Stimulated activated CD4-positive, alpha-beta T cell treated with anti-CD3 and anti-CD28 coated beads, TNF-alpha, amount 100 ng/mL, for 4 hours (primary cell): ENCODE measurements at regions not wholly inside any gene's neighbourhood (a gene's known extent, or its start where the extent isn't known, plus 50 kb on each side); places are given as distances from the start of the nearest gene placed in this dataset.

ENCODE experiments used
- DNase-seq, 3 experiments: peaks; one replicate each; pipeline ENCODE4 v3.0.0-alpha.2; 2020; ENCODE audit warnings: low read depth in 3 of 3

GRCh38 chr10:124287791-124288190, 130.9 kb downstream of the OAT start:
- no peak for DNase-seq

GRCh38 chr10:124287071-124287685, 131.5 kb downstream of the OAT start:
- no peak for DNase-seq

GRCh38 chr10:124286621-124287020, 132.1 kb downstream of the OAT start:
- no peak for DNase-seq

- no peak for DNase-seq
These were observed 132.9 kb downstream of the OAT start for GRCh38 chr10:124285587-124286527.

- no peak for DNase-seq
These were observed 134.8 kb downstream of the OAT start for GRCh38 chr10:124283949-124284250.

- DNase-seq: no peak
These were observed 135.3 kb downstream of the OAT start for GRCh38 chr10:124283215-124283948.

GRCh38 chr10:124282326-124282725, 136.4 kb downstream of the OAT start:
- no peak for DNase-seq

GRCh38 chr10:124281666-124282065, 137.1 kb downstream of the OAT start:
- no peak for DNase-seq

GRCh38 chr10:124280916-124281315, 137.8 kb downstream of the OAT start:
- no peak for DNase-seq

GRCh38 chr10:124279882-124280281, 138.8 kb downstream of the OAT start:
- DNase-seq: no peak

GRCh38 chr10:124279298-124279697, 139.4 kb downstream of the OAT start:
- no peak for DNase-seq

- no peak for DNase-seq
These were observed 140.4 kb downstream of the OAT start for GRCh38 chr10:124278356-124278755.

GRCh38 chr10:124273141-124273540, 145.6 kb downstream of the OAT start:
- no peak for DNase-seq

GRCh38 chr10:124271676-124272075, 147.0 kb downstream of the OAT start:
- DNase-seq: no peak

- DNase-seq: no peak
These were observed 148.0 kb downstream of the OAT start for GRCh38 chr10:124270530-124271327.

GRCh38 chr10:124268976-124269375, 149.7 kb downstream of the OAT start:
- DNase-seq: no peak

- no peak for DNase-seq
These were observed 150.7 kb downstream of the OAT start for GRCh38 chr10:124267911-124268549.

- no peak for DNase-seq
These were observed 151.4 kb downstream of the OAT start for GRCh38 chr10:124267231-124267885.

GRCh38 chr10:124266468-124267230, 152.1 kb downstream of the OAT start:
- DNase-seq: no peak
